Upper lobe of left lung (tissue), 6 donors: ENCODE measurements at regions not wholly inside any gene's neighbourhood (a gene's known extent, or its start where the extent isn't known, plus 50 kb on each side); places are given as distances from the start of the nearest gene placed in this dataset.
"Not testable (repeated sequence)": the region's sequence is repeated elsewhere in the genome, so short reads cannot be mapped to it uniquely, and the experiment has no call there.

Experiments used
- ATAC-seq, 2 donors: fragments of 200-7000 bp; cut with Tn5 transposase; one replicate each; pipeline ENCODE4 v1.9.1; 2022; ENCODE audit warnings: mild to moderate bottlenecking in 2 of 2, moderate library complexity in 2 of 2; ENCODE audit not compliant: low FRiP score in 2 of 2
- DNase-seq, 2 donors: peaks; one replicate each; pipeline ENCODE4 v3.0.0-alpha.2; 2019 to 2020
- H3K27ac ChIP-seq, 4 donors: fragments of 200-600 bp; sonication (generic); one replicate each; pipeline ENCODE4 v1.5.1; 2016 to 2019
- H3K27me3 ChIP-seq, 4 donors: fragments of 200-600 bp; sonication (generic); one replicate each; pipeline ENCODE4 v1.5.1; 2017 to 2019
- H3K36me3 ChIP-seq, 4 donors: fragments of 200-600 bp; sonication (generic); one replicate each; pipeline ENCODE4 v1.5.1; 2016 to 2019
- H3K4me1 ChIP-seq, 4 donors: fragments of 200-600 bp; sonication (generic); one replicate each; pipeline ENCODE4 v1.5.1; 2018 to 2019
- H3K4me3 ChIP-seq, 4 donors: fragments of 200-600 bp; sonication (generic); one replicate each; pipeline ENCODE4 v1.5.1; 2017 to 2019; ENCODE audit warnings: mild to moderate bottlenecking in 2 of 4, moderate library complexity in 1 of 4
- H3K9me3 ChIP-seq, 4 donors: fragments of 200-600 bp; sonication (generic); one replicate each; pipeline ENCODE4 v1.5.1; 2018 to 2019
- EP300 ChIP-seq, 4 donors: sonication (generic); formaldehyde crosslinking; IDR thresholded peaks; one replicate each; pipeline ENCODE4 v1.5.1; 2017; ENCODE audit warnings: antibody characterized with exemption in 4 of 4, control low read depth in 2 of 4
- POLR2A ChIP-seq, 4 donors: fragments of 450-650 bp; IDR thresholded peaks; one replicate each; pipeline ENCODE4 v1.5.1; 2016 to 2017; ENCODE audit warnings: antibody characterized with exemption in 4 of 4, mild to moderate bottlenecking in 2 of 4
- POLR2AphosphoS5 ChIP-seq, 2 donors: sonication (generic); formaldehyde crosslinking; IDR thresholded peaks; one replicate each; pipeline ENCODE4 v1.5.1; 2017; ENCODE audit warnings: antibody characterized with exemption in 2 of 2
- WGBS, 2 donors: methylation state at CpG; one replicate each; pipeline ENCODE4 v1.1.5; 2017 to 2018; 5-methylcytosine and 5-hydroxymethylcytosine counted together
- TF ChIP-seq, protein P1 (sequence below), 6 experiments: fragments of 450-650 bp in 4 of 6; fragments of 200-600 bp in 2 of 6; sonication (generic) in 2 of 6; IDR thresholded peaks; one replicate each; pipeline ENCODE4 v1.5.1; 2016 to 2019; ENCODE audit warnings: antibody characterized with exemption in 6 of 6
- donor health status: DM: no; HTN: no; CAD: no; lungs with moderate emphysema.
- donor health status: DM: no; HTN: yes; CAD: no; lungs with severe emphysema.

GRCh38 chr6:51007237-51007636, 188.6 kb downstream of the TFAP2B start:
- no peaks in the 10 kb centered on the region for H3K9me3 ChIP-seq
- no peaks in the 10 kb centered on the region for H3K27me3 ChIP-seq
- no peak overlapping the region for H3K27ac ChIP-seq
- H3K36me3 ChIP-seq: no peaks in the 10 kb centered on the region
- no peaks in the 10 kb centered on the region for H3K4me1 ChIP-seq
- TF ChIP-seq POLR2A (IDR thresholded peaks at IDR 0.05) (no peak), POLR2AphosphoS5 (IDR thresholded peaks at IDR 0.05) (no peak), EP300 (IDR thresholded peaks at IDR 0.05) (no peak)
- TF ChIP-seq, protein P1, sequence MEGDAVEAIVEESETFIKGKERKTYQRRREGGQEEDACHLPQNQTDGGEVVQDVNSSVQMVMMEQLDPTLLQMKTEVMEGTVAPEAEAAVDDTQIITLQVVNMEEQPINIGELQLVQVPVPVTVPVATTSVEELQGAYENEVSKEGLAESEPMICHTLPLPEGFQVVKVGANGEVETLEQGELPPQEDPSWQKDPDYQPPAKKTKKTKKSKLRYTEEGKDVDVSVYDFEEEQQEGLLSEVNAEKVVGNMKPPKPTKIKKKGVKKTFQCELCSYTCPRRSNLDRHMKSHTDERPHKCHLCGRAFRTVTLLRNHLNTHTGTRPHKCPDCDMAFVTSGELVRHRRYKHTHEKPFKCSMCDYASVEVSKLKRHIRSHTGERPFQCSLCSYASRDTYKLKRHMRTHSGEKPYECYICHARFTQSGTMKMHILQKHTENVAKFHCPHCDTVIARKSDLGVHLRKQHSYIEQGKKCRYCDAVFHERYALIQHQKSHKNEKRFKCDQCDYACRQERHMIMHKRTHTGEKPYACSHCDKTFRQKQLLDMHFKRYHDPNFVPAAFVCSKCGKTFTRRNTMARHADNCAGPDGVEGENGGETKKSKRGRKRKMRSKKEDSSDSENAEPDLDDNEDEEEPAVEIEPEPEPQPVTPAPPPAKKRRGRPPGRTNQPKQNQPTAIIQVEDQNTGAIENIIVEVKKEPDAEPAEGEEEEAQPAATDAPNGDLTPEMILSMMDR (IDR thresholded peaks at IDR 0.05): no peak
- ATAC-seq (no peak), DNase-seq (no peak)
- H3K4me3 ChIP-seq: no peak overlapping the region

GRCh38 chr6:51008693-51009092, 190.0 kb downstream of the TFAP2B start:
- H3K36me3 ChIP-seq, H3K4me1 ChIP-seq, ATAC-seq, H3K27ac ChIP-seq, DNase-seq, H3K9me3 ChIP-seq, H3K27me3 ChIP-seq, H3K4me3 ChIP-seq: not testable (repeated sequence)
- 76 to 94% methylated on average over 1 of the region's 1 CpG for WGBS, 2 donors

DNA sequence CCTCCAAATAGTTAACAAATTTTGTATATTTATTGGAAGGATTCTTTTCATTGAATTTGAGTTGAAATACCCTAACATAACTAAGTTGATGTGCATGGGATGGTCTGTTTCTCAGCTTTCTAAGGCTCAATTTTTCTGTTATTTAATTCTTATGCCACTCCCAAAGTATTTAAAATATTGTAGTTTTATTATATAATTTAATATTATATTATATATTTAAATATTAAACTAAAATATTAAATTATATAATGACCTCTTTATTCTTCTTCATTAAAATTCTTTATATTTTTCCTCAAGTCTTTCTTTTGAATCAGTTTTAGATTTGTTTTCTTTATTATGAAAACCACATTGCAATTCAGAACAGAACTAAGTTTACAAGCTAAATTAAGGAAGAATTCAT, 194.7 kb downstream of the TFAP2B start:
- Histone ChIP-seq H3K4me1 (no peaks in the 10 kb centered on the region), H3K4me3 (no peak overlapping the region), H3K36me3 (no peaks in the 10 kb centered on the region), H3K27me3 (no peaks in the 10 kb centered on the region), H3K9me3 (no peaks in the 10 kb centered on the region), H3K27ac (no peak overlapping the region)
- ATAC-seq (no peak), DNase-seq (no peak)
- TF ChIP-seq POLR2AphosphoS5 (IDR thresholded peaks at IDR 0.05): no peak

GRCh38 chr6:51015394-51015793, 196.7 kb downstream of the TFAP2B start:
- 90 to 97% methylated on average over 6 of the region's 6 CpGs for WGBS, 2 donors
- Histone ChIP-seq H3K4me3 (no peak overlapping the region), H3K4me1 (no peaks in the 10 kb centered on the region), H3K27ac (no peak overlapping the region), H3K9me3 (no peaks in the 10 kb centered on the region), H3K36me3 (no peaks in the 10 kb centered on the region), H3K27me3 (no peaks in the 10 kb centered on the region)
- no peak for DNase-seq
- no peak for ATAC-seq
- TF ChIP-seq POLR2AphosphoS5 (IDR thresholded peaks at IDR 0.05): no peak
- no peak for TF ChIP-seq POLR2A (IDR thresholded peaks at IDR 0.05)
- TF ChIP-seq EP300 (IDR thresholded peaks at IDR 0.05): no peak
- TF ChIP-seq, protein P1 (IDR thresholded peaks at IDR 0.05): no peak

DNA sequence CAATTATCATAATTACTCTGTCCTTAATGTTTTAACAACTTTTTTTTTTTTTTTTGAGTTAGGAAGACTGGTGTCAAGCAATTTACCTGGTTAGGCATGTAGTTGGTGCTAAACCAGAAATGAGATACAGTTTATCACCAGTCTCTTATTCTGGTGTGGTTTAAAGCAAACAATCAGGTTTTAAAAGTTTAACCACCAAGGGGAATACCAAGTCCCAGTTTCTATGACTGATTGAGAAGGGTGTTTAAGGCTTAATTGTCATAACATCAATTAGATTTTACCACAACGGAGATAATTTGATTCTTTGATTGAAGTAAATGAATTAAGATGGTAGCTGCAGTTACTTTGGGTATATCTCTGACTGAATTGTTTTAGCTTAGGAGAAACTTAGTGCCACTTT, 197.8 kb downstream of the TFAP2B start:
- Histone ChIP-seq H3K27me3 (no peaks in the 10 kb centered on the region), H3K36me3 (no peaks in the 10 kb centered on the region), H3K4me1 (no peaks in the 10 kb centered on the region), H3K27ac (no peak overlapping the region), H3K4me3 (no peak overlapping the region), H3K9me3 (no peaks in the 10 kb centered on the region)
- no peak for ATAC-seq
- no peak for DNase-seq
- no peak for TF ChIP-seq POLR2AphosphoS5 (IDR thresholded peaks at IDR 0.05)
- WGBS, 2 donors: 75 to 90% methylated on average over 1 of the region's 1 CpG

DNA sequence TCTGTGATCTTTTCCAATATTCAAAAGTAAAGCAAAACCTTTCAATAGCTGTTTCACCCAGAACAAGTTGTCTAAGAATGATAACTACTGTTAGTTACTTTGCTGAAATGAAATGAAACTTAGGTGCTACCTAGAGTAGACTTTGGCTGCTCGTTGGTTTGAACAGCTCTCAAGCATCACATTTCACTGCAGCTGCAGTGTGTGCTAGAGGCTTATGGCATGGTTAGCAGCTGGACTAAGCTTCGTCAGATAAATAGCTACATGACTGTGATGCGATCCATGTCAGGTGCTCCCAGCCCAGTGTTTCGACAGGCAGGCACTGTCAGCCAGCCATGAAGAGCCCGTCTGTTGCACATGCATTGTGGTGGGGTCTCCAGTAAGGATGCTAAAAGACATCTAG, 201.1 kb downstream of the TFAP2B start:
- DNase-seq (no peak), ATAC-seq (no peak)

More for the DNA sequence above, 201.1 kb downstream of the TFAP2B start:
- Histone ChIP-seq H3K36me3 (no peaks in the 10 kb centered on the region), H3K27ac (no peak overlapping the region), H3K4me1 (no peaks in the 10 kb centered on the region), H3K4me3 (no peak overlapping the region), H3K9me3 (no peaks in the 10 kb centered on the region), H3K27me3 (no peaks in the 10 kb centered on the region)
- whole genome bisulfite sequencing, 2 donors: 57% methylated on average over 3 to 5 of the region's 5 CpGs
- TF ChIP-seq POLR2A (IDR thresholded peaks at IDR 0.05) (no peak), POLR2AphosphoS5 (IDR thresholded peaks at IDR 0.05) (no peak), EP300 (IDR thresholded peaks at IDR 0.05) (no peak)
- TF ChIP-seq, protein P1 (IDR thresholded peaks at IDR 0.05): no peak
